VCaP (cell line): ENCODE measurements at regions not wholly inside any gene's neighbourhood (a gene's known extent, or its start where the extent isn't known, plus 50 kb on each side); places are given as distances from the start of the nearest gene placed in this dataset.

Experiments
- H3K27ac ChIP-seq: fragments of 450-650 bp; 2 replicates; pipeline ENCODE4 v1.5.1; 2017
- TF ChIP-seq, protein P1 (sequence below): fragments of 450-650 bp; conservative IDR thresholded peaks from 2 replicates; pipeline ENCODE4 v1.5.1; 2017; ENCODE audit warnings: mild to moderate bottlenecking, moderate library complexity

DNA sequence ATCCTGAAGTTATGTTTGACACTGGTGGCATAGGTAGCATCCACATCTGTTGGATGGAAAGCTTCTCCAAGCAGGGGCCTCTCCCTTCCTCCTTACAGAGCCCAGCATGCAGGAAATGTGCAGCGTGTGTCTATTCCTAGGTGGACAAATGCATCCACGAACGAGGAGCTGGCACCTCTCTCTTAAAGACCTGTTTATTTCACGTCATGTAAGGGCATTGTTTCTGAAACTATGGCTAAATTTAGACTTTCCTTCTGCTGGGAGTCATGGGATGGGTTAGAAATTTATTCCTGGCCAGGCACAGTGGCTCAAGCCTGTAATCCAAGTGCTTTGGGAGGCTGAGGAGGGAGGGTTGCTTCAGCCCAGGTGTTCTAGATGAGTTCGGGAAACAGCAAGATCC, 208.4 kb upstream of the SVIL start:
- peak overlapping the region; percentile 65; the same call in 1 of the 2 replicates for H3K27ac ChIP-seq
- TF ChIP-seq, protein P1, sequence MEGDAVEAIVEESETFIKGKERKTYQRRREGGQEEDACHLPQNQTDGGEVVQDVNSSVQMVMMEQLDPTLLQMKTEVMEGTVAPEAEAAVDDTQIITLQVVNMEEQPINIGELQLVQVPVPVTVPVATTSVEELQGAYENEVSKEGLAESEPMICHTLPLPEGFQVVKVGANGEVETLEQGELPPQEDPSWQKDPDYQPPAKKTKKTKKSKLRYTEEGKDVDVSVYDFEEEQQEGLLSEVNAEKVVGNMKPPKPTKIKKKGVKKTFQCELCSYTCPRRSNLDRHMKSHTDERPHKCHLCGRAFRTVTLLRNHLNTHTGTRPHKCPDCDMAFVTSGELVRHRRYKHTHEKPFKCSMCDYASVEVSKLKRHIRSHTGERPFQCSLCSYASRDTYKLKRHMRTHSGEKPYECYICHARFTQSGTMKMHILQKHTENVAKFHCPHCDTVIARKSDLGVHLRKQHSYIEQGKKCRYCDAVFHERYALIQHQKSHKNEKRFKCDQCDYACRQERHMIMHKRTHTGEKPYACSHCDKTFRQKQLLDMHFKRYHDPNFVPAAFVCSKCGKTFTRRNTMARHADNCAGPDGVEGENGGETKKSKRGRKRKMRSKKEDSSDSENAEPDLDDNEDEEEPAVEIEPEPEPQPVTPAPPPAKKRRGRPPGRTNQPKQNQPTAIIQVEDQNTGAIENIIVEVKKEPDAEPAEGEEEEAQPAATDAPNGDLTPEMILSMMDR = no peak

DNA sequence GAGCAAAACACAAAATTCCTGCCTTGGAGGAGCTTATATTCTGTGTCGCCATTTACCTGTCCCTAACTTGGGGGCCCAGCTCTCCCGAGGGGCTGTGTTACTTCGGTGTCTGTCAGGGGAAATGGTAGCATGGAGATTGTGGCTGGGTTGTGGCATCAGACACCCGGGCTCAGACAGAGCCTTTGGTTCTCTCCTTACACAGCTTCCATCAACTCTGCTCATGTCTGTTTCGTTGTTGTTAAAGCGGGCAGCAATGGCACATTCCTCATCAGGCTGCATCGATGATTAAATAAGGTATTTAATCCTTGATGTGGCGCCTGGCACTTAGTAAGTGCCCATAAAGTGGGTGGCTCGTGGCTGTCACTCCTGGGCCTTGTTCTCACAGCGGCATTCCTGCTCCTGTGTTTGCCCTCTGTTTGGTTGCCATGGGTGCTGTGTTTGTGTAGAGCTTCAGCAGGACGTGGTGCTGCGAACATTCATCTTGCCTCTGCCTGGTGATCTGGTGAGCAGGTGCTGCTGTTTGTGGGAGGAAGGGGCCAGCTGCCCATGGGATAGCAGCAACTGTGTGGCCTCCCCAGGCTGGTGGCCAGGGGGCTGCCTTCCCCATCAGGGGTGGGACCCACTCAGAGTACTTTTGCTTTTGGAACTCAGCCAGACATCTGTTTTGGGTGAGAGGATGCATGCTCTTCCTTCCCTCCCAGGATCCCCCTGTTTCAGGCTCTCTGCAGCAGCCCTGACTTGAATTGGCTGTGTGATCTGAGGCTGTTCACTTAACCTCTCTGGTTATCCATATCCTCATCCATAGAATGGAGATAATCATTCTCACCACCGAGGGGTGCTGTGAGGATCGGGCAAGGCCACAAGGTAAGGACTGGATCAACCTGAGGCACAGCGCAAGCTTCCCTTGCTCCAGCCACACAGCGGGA, 207.2 kb upstream of the SVIL start:
- peak overlapping the region; percentile 65 for H3K27ac ChIP-seq
- TF ChIP-seq, protein P1 = 0 out of 2 replicates have a peak, but pooled peaks have one; percentile 26

GRCh38 chr10:29840516-29841276, 205.9 kb upstream of the SVIL start:
- TF ChIP-seq, protein P1 = no peak
- H3K27ac ChIP-seq = peak overlapping the region; percentile 65

- TF ChIP-seq, protein P1 = no peak
These were observed 205.2 kb upstream of the SVIL start for GRCh38 chr10:29839826-29840515.

GRCh38 chr10:29838539-29838938, 203.8 kb upstream of the SVIL start:
- TF ChIP-seq, protein P1 = no peak
- no peak overlapping the region for H3K27ac ChIP-seq

More at GRCh38 chr10:29839826-29840515, 205.2 kb upstream of the SVIL start:
- peak overlapping the region; percentile 65 for H3K27ac ChIP-seq

DNA sequence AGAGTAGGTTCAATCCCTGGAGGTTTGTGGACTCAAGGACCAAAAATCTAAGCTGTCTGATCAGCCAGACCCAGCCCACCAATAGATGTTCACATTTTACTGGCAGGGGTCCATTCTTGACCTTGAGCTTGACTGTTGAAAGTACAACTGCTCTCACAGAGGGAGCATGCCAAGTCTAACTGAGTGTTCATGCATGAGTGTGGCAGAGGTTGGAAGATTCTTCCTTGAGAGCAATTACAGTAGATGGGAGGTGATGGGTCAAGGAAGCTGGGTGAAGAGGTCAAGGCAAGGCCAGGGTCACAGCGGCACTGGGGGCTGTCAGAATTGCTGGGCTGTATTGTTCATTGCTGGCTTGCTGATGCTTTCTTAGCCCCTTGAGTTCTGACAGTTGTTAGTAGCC, 202.8 kb upstream of the SVIL start:
- TF ChIP-seq, protein P1 = no peak
- no peak overlapping the region for H3K27ac ChIP-seq

- TF ChIP-seq, protein P1 = no peak
These were observed 201.6 kb upstream of the SVIL start for GRCh38 chr10:29836396-29836795.

More at GRCh38 chr10:29836396-29836795, 201.6 kb upstream of the SVIL start:
- H3K27ac ChIP-seq = no peak overlapping the region
